SIG-M5 treated with dmso at 0.1 percent for 504 hours (cell line): ENCODE measurements at regions not wholly inside any gene's neighbourhood (a gene's known extent, or its start where the extent isn't known, plus 50 kb on each side); places are given as distances from the start of the nearest gene placed in this dataset.
"Not testable (repeated sequence)": the region's sequence is repeated elsewhere in the genome, so short reads cannot be mapped to it uniquely, and the experiment has no call there.

ENCODE experiments used
- DNase-seq: peaks from one replicate; lab custom pipeline; 2025; ENCODE audit not compliant: unreplicated experiment; lab: John Stamatoyannopoulos, UW

- no peak for DNase-seq
These were observed 358.3 kb upstream of the C16orf82 start for GRCh38 chr16:26708428-26708827.

GRCh38 chr16:26709175-26709574 is 357.6 kb upstream of the C16orf82 start:
- no peak for DNase-seq

- no peak for DNase-seq
These were observed 357.0 kb upstream of the C16orf82 start for GRCh38 chr16:26709754-26710153.

GRCh38 chr16:26710450-26710849 is 356.3 kb upstream of the C16orf82 start:
- no peak for DNase-seq

GRCh38 chr16:26712876-26713275 is 353.9 kb upstream of the C16orf82 start:
- DNase-seq, result no peak

- DNase-seq, result no peak
These were observed 350.8 kb upstream of the C16orf82 start for GRCh38 chr16:26715969-26716368.

GRCh38 chr16:26717826-26718225 is 348.9 kb upstream of the C16orf82 start:
- no peak for DNase-seq

GRCh38 chr16:26721290-26721689 is 345.4 kb upstream of the C16orf82 start:
- no peak for DNase-seq

GRCh38 chr16:26721957-26722356 is 344.8 kb upstream of the C16orf82 start:
- not testable (repeated sequence) for DNase-seq

GRCh38 chr16:26724189-26724588 is 342.5 kb upstream of the C16orf82 start:
- no peak for DNase-seq

GRCh38 chr16:26727848-26728247 is 338.9 kb upstream of the C16orf82 start:
- DNase-seq, result no peak

- DNase-seq, result no peak
These were observed 336.7 kb upstream of the C16orf82 start for GRCh38 chr16:26729951-26730541.

GRCh38 chr16:26731729-26732128 is 335.0 kb upstream of the C16orf82 start:
- no peak for DNase-seq

GRCh38 chr16:26733710-26734109 is 333.0 kb upstream of the C16orf82 start:
- DNase-seq, result no peak

- no peak for DNase-seq
These were observed 331.2 kb upstream of the C16orf82 start for GRCh38 chr16:26735521-26735920.

- no peak for DNase-seq
These were observed 330.6 kb upstream of the C16orf82 start for GRCh38 chr16:26736084-26736483.

GRCh38 chr16:26740771-26741170 is 326.0 kb upstream of the C16orf82 start:
- DNase-seq, result no peak

GRCh38 chr16:26742040-26742439 is 324.7 kb upstream of the C16orf82 start:
- DNase-seq, result no peak

GRCh38 chr16:26744430-26744829 is 322.3 kb upstream of the C16orf82 start:
- no peak for DNase-seq

GRCh38 chr16:26747760-26748159 is 319.0 kb upstream of the C16orf82 start:
- DNase-seq, result no peak

GRCh38 chr16:26749072-26749471 is 317.7 kb upstream of the C16orf82 start:
- DNase-seq, result no peak

GRCh38 chr16:26752166-26752565 is 314.6 kb upstream of the C16orf82 start:
- no peak for DNase-seq

GRCh38 chr16:26756633-26757032 is 310.1 kb upstream of the C16orf82 start:
- DNase-seq, result no peak
